ENCODE measurements at regions not wholly inside any gene's neighbourhood (a gene's known extent, or its start where the extent isn't known, plus 50 kb on each side); places are given as distances from the start of the nearest gene placed in this dataset.
A peak's percentile ranks its signal among the peaks of the same experiment; 100 is the strongest.

- no peaks in the 10 kb centered on the region for H3K36me3 Mint-ChIP-seq
- Histone ChIP-seq H3K4me3 (replicated peaks in 1 of 3; ENCODE audit: low read depth in 2 of 3, low read length in 3 of 3) (no peak overlapping the region), H4K20me1 (ENCODE audit: insufficient read depth, low read length) (no peaks in the 10 kb centered on the region), H3K4me1 (ENCODE audit: control insufficient read depth in 1 of 2, insufficient read depth in 2 of 2, low read length in 2 of 2) (peaks cover 23 to 26% of the 10 kb centered on the region in 2 donors), H3K9ac (ENCODE audit: insufficient read depth, low read length, poor library complexity, severe bottlenecking) (no peak overlapping the region), H3K4me2 (replicated peaks; ENCODE audit: extremely low read depth, low read length, poor library complexity, severe bottlenecking) (no peak overlapping the region), H3K27me3 (ENCODE audit: control insufficient read depth in 2 of 2, insufficient read depth in 2 of 2, low read length in 2 of 2) (no peaks in the 10 kb centered on the region), H2AFZ (ENCODE audit: insufficient read depth, low read depth, low read length, poor library complexity, severe bottlenecking) (peak overlapping the region; percentile 32), H3K27ac (ENCODE audit: low read depth in 1 of 2, low read length in 2 of 2) (no peak overlapping the region), H3K36me3 (replicated peaks in 1 of 2; ENCODE audit: control insufficient read depth in 1 of 2, insufficient read depth in 2 of 2, low read length in 2 of 2) (no peaks in the 10 kb centered on the region), H3K9me3 (replicated peaks in 1 of 2; ENCODE audit: control insufficient read depth in 1 of 2, insufficient read depth in 1 of 2, low read length in 2 of 2) (no peaks in the 10 kb centered on the region), H3K79me2 (ENCODE audit: insufficient read depth, low read length) (no peaks in the 10 kb centered on the region)
- DNase-seq, result no peak
- intact Hi-C loops (cut with micrococcal nuclease), result no loop called here
- H3K27me3 Mint-ChIP-seq (ENCODE audit: low read depth in 3 of 3), result peaks cover 2 to 8% (median 2%) of the 10 kb centered on the region in 3 donors
- TF ChIP-seq, protein P1, sequence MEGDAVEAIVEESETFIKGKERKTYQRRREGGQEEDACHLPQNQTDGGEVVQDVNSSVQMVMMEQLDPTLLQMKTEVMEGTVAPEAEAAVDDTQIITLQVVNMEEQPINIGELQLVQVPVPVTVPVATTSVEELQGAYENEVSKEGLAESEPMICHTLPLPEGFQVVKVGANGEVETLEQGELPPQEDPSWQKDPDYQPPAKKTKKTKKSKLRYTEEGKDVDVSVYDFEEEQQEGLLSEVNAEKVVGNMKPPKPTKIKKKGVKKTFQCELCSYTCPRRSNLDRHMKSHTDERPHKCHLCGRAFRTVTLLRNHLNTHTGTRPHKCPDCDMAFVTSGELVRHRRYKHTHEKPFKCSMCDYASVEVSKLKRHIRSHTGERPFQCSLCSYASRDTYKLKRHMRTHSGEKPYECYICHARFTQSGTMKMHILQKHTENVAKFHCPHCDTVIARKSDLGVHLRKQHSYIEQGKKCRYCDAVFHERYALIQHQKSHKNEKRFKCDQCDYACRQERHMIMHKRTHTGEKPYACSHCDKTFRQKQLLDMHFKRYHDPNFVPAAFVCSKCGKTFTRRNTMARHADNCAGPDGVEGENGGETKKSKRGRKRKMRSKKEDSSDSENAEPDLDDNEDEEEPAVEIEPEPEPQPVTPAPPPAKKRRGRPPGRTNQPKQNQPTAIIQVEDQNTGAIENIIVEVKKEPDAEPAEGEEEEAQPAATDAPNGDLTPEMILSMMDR (IDR thresholded peaks at IDR 0.05), result no peak
- H3K4me3 Mint-ChIP-seq, result no peak overlapping the region
- H3K27ac Mint-ChIP-seq, result peak overlapping the region in 2 of 7 donors; percentile 34 to 64
- H3K9me3 Mint-ChIP-seq, result peaks cover 0 to 3% (median 0%) of the 10 kb centered on the region in 7 donors
- peaks cover 26% of the 10 kb centered on the region for H3K4me1 Mint-ChIP-seq
- 69% methylated on average over 6 of the region's 6 CpGs for WGBS (ENCODE audit: insufficient coverage)
Observed at GRCh38 chr6:118719351-118720124, 68.1 kb upstream of the CEP85L start.

GRCh38 chr6:118718903-118719302, 67.5 kb upstream of the CEP85L start:
- no peak for DNase-seq
- no peaks in the 10 kb centered on the region for H3K36me3 Mint-ChIP-seq
- H3K9ac ChIP-seq (ENCODE audit: insufficient read depth, low read length, poor library complexity, severe bottlenecking), result no peak overlapping the region

More at GRCh38 chr6:118718903-118719302, 67.5 kb upstream of the CEP85L start:
- Mint-ChIP-seq H3K27me3 (ENCODE audit: low read depth in 3 of 3) (peaks cover 2 to 8% (median 2%) of the 10 kb centered on the region in 3 donors), H3K9me3 (peaks cover 0 to 3% (median 0%) of the 10 kb centered on the region in 7 donors), H3K4me1 (peaks cover 25% of the 10 kb centered on the region), H3K4me3 (no peak overlapping the region), H3K27ac (no peak overlapping the region)
- no peak overlapping the region for H3K4me3 ChIP-seq (replicated peaks in 1 of 3; ENCODE audit: low read depth in 2 of 3, low read length in 3 of 3)
- no peaks in the 10 kb centered on the region for H3K36me3 ChIP-seq (replicated peaks in 1 of 2; ENCODE audit: control insufficient read depth in 1 of 2, insufficient read depth in 2 of 2, low read length in 2 of 2)
- no peaks in the 10 kb centered on the region for H3K9me3 ChIP-seq (replicated peaks in 1 of 2; ENCODE audit: control insufficient read depth in 1 of 2, insufficient read depth in 1 of 2, low read length in 2 of 2)
- H2AFZ ChIP-seq (ENCODE audit: insufficient read depth, low read depth, low read length, poor library complexity, severe bottlenecking), result no peak overlapping the region
- intact Hi-C loops (cut with micrococcal nuclease), result no loop called here
- H3K27me3 ChIP-seq (ENCODE audit: control insufficient read depth in 2 of 2, insufficient read depth in 2 of 2, low read length in 2 of 2), result no peaks in the 10 kb centered on the region
- H3K4me1 ChIP-seq (ENCODE audit: control insufficient read depth in 1 of 2, insufficient read depth in 2 of 2, low read length in 2 of 2), result peaks cover 23 to 26% of the 10 kb centered on the region in 2 donors
- H4K20me1 ChIP-seq (ENCODE audit: insufficient read depth, low read length), result no peaks in the 10 kb centered on the region
- no peak overlapping the region for H3K27ac ChIP-seq (ENCODE audit: low read depth in 1 of 2, low read length in 2 of 2)
- 93% methylated on average over 3 of the region's 7 CpGs for WGBS (ENCODE audit: insufficient coverage)
- no peaks in the 10 kb centered on the region for H3K79me2 ChIP-seq (ENCODE audit: insufficient read depth, low read length)
- TF ChIP-seq, protein P1 (IDR thresholded peaks at IDR 0.05), result no peak
- H3K4me2 ChIP-seq (replicated peaks; ENCODE audit: extremely low read depth, low read length, poor library complexity, severe bottlenecking), result no peak overlapping the region

All from CD14-positive monocyte (primary cell).